ENCODE measurements at regions not wholly inside any gene's neighbourhood (a gene's known extent, or its start where the extent isn't known, plus 50 kb on each side); places are given as distances from the start of the nearest gene placed in this dataset.

GRCh38 chr5:67588389-67588788, 391.8 kb upstream of the CD180 start:
- Histone ChIP-seq H3K4me1 (no peaks in the 10 kb centered on the region), H2AFZ (replicated peaks) (no peak overlapping the region), H3K79me2 (ENCODE audit: low read depth) (no peaks in the 10 kb centered on the region), H3K4me2 (no peak overlapping the region), H3K36me3 (no peaks in the 10 kb centered on the region), H3K27ac (no peak overlapping the region), H3K27me3 (no peaks in the 10 kb centered on the region), H3F3A (ENCODE audit: low read depth) (no peaks in the 10 kb centered on the region), H3K4me3 (no peak overlapping the region), H3K9me3 (ENCODE audit: low read depth) (no peaks in the 10 kb centered on the region), H4K20me1 (ENCODE audit: low read depth) (no peaks in the 10 kb centered on the region), H3K9ac (no peak overlapping the region)
- no peak for TF ChIP-seq EZH2phosphoT487 (IDR thresholded peaks at IDR 0.05)
- no peak for TF ChIP-seq EZH2 (IDR thresholded peaks at IDR 0.05)
- no peak for TF ChIP-seq CTCF (IDR thresholded peaks at IDR 0.05)
- Mint-ChIP-seq H3K36me3 (no peaks in the 10 kb centered on the region), H3K9me3 (peaks cover 5% of the 10 kb centered on the region), H3K27ac (no peak overlapping the region), H3K4me1 (no peaks in the 10 kb centered on the region), H3K4me3 (no peak overlapping the region), H3K27me3 (ENCODE audit: insufficient read depth, low read depth) (no peaks in the 10 kb centered on the region)
- DNase-seq (ENCODE audit: low spot score): no peak

- no peak for TF ChIP-seq EZH2 (IDR thresholded peaks at IDR 0.05)
- no peak for TF ChIP-seq EZH2phosphoT487 (IDR thresholded peaks at IDR 0.05)
- TF ChIP-seq CTCF (IDR thresholded peaks at IDR 0.05): no peak
Measured at GRCh38 chr5:67581203-67581602, 384.6 kb upstream of the CD180 start.

GRCh38 chr5:67578011-67578410, 381.4 kb upstream of the CD180 start:
- H3K4me2 ChIP-seq: no peak overlapping the region

More at GRCh38 chr5:67581203-67581602, 384.6 kb upstream of the CD180 start:
- Histone ChIP-seq H3K9me3 (ENCODE audit: low read depth) (no peaks in the 10 kb centered on the region), H2AFZ (replicated peaks) (no peak overlapping the region), H3K79me2 (ENCODE audit: low read depth) (no peaks in the 10 kb centered on the region), H3F3A (ENCODE audit: low read depth) (no peaks in the 10 kb centered on the region), H4K20me1 (ENCODE audit: low read depth) (no peaks in the 10 kb centered on the region), H3K4me2 (no peak overlapping the region), H3K4me1 (no peaks in the 10 kb centered on the region), H3K27ac (no peak overlapping the region), H3K27me3 (no peaks in the 10 kb centered on the region), H3K36me3 (no peaks in the 10 kb centered on the region), H3K4me3 (no peak overlapping the region), H3K9ac (no peak overlapping the region)
- Mint-ChIP-seq H3K36me3 (no peaks in the 10 kb centered on the region), H3K4me1 (no peaks in the 10 kb centered on the region), H3K27me3 (ENCODE audit: insufficient read depth, low read depth) (no peaks in the 10 kb centered on the region), H3K27ac (no peak overlapping the region), H3K4me3 (no peak overlapping the region), H3K9me3 (peaks cover 4% of the 10 kb centered on the region)
- DNase-seq (ENCODE audit: low spot score): no peak

More at GRCh38 chr5:67578011-67578410, 381.4 kb upstream of the CD180 start:
- Mint-ChIP-seq H3K4me1 (no peaks in the 10 kb centered on the region), H3K27ac (no peak overlapping the region), H3K36me3 (no peaks in the 10 kb centered on the region), H3K4me3 (no peak overlapping the region), H3K9me3 (peaks cover 7% of the 10 kb centered on the region), H3K27me3 (ENCODE audit: insufficient read depth, low read depth) (no peaks in the 10 kb centered on the region)
- TF ChIP-seq EZH2phosphoT487 (IDR thresholded peaks at IDR 0.05) (no peak), CTCF (IDR thresholded peaks at IDR 0.05) (no peak), EZH2 (IDR thresholded peaks at IDR 0.05) (no peak)
- Histone ChIP-seq H2AFZ (replicated peaks) (no peak overlapping the region), H3K4me1 (no peaks in the 10 kb centered on the region), H4K20me1 (ENCODE audit: low read depth) (no peaks in the 10 kb centered on the region), H3F3A (ENCODE audit: low read depth) (no peaks in the 10 kb centered on the region), H3K9ac (no peak overlapping the region), H3K4me3 (no peak overlapping the region), H3K36me3 (no peaks in the 10 kb centered on the region), H3K27me3 (no peaks in the 10 kb centered on the region), H3K27ac (no peak overlapping the region), H3K79me2 (ENCODE audit: low read depth) (no peaks in the 10 kb centered on the region), H3K9me3 (ENCODE audit: low read depth) (no peaks in the 10 kb centered on the region)
- no peak for DNase-seq (ENCODE audit: low spot score)

Measured in neural progenitor cell (in vitro differentiated cells).